Activated naive CD8-positive, alpha-beta T cell (primary cell): ENCODE measurements at regions not wholly inside any gene's neighbourhood (a gene's known extent, or its start where the extent isn't known, plus 50 kb on each side); places are given as distances from the start of the nearest gene placed in this dataset.
A peak's percentile ranks its signal among the peaks of the same experiment; 100 is the strongest.
"Not testable (repeated sequence)": the region's sequence is repeated elsewhere in the genome, so short reads cannot be mapped to it uniquely, and the experiment has no call there.

Source experiments
- H3K27ac Mint-ChIP-seq: one replicate; pipeline ENCODE4 v1.8.0; 2021; ENCODE audit warnings: mixed read lengths
- H3K27me3 Mint-ChIP-seq: one replicate; pipeline ENCODE4 v1.8.0; 2021; ENCODE audit warnings: mixed read lengths
- H3K36me3 Mint-ChIP-seq: one replicate; pipeline ENCODE4 v1.8.0; 2021; ENCODE audit warnings: mixed read lengths
- H3K4me1 Mint-ChIP-seq: one replicate; pipeline ENCODE4 v1.8.0; 2021; ENCODE audit warnings: low read depth, mixed read lengths
- H3K4me3 Mint-ChIP-seq: one replicate; pipeline ENCODE4 v1.8.0; 2021; ENCODE audit warnings: mild to moderate bottlenecking, mixed read lengths
- H3K9me3 Mint-ChIP-seq: one replicate; pipeline ENCODE4 v1.8.0; 2021; ENCODE audit warnings: low read depth, mixed read lengths

DNA sequence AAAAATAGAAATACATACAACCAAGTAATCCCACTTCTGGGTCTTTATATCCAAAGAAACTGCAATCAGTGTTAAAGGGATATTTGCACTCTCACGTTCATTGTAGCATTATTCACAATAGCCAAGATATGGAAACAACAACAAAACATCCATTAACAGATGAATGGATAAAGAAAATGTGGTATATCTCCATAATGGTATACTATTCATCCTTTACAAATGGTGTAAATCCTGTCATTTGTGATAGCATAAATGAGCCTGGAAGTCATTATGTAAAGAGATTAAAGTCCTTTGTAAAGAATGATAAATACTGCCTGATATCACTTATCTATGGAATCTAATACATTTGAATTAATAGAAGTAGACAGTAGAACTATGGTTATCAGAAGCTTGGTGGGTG is 327.7 kb downstream of the UTRN start:
- no peak overlapping the region for H3K4me3 Mint-ChIP-seq
- H3K9me3 Mint-ChIP-seq: no peaks in the 10 kb centered on the region
- peaks cover 20% of the 10 kb centered on the region for H3K36me3 Mint-ChIP-seq
- H3K27me3 Mint-ChIP-seq: no peaks in the 10 kb centered on the region
- peaks cover 39% of the 10 kb centered on the region for H3K4me1 Mint-ChIP-seq
- no peak overlapping the region for H3K27ac Mint-ChIP-seq

- peaks cover 29% of the 10 kb centered on the region for H3K4me1 Mint-ChIP-seq
- no peaks in the 10 kb centered on the region for H3K27me3 Mint-ChIP-seq
- peaks cover 11% of the 10 kb centered on the region for H3K36me3 Mint-ChIP-seq
Observed at GRCh38 chr6:144613859-144614258, 328.7 kb downstream of the UTRN start.

GRCh38 chr6:144615870-144616269 is 330.7 kb downstream of the UTRN start:
- Mint-ChIP-seq H3K27me3 (no peaks in the 10 kb centered on the region), H3K27ac (no peak overlapping the region), H3K9me3 (no peaks in the 10 kb centered on the region), H3K4me1 (peaks cover 29% of the 10 kb centered on the region), H3K36me3 (peaks cover 8% of the 10 kb centered on the region), H3K4me3 (no peak overlapping the region)

More at GRCh38 chr6:144613859-144614258, 328.7 kb downstream of the UTRN start:
- H3K4me3 Mint-ChIP-seq: no peak overlapping the region
- no peak overlapping the region for H3K27ac Mint-ChIP-seq
- H3K9me3 Mint-ChIP-seq: no peaks in the 10 kb centered on the region

DNA sequence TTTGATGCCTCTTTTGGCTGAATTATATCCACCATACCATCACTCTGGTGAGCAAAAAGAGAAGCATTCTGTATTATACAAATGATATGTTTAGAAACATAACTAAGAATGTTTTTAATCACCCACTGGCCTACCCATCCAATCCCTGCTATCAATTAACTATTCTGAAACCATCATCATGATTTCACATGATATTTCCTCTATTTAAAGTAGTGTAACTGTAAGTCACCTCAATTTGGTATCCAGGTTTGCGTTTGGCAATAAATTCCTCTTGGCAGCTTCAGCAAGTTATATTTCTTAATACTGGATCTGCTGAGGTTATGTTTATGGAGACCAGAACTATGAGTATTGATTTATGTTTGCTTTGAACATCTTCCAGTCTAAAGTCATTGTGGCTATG is 332.1 kb downstream of the UTRN start:
- H3K4me1 Mint-ChIP-seq: peaks cover 29% of the 10 kb centered on the region
- H3K4me3 Mint-ChIP-seq: no peak overlapping the region
- H3K36me3 Mint-ChIP-seq: peaks cover 8% of the 10 kb centered on the region
- no peaks in the 10 kb centered on the region for H3K9me3 Mint-ChIP-seq
- H3K27ac Mint-ChIP-seq: no peak overlapping the region
- no peaks in the 10 kb centered on the region for H3K27me3 Mint-ChIP-seq

DNA sequence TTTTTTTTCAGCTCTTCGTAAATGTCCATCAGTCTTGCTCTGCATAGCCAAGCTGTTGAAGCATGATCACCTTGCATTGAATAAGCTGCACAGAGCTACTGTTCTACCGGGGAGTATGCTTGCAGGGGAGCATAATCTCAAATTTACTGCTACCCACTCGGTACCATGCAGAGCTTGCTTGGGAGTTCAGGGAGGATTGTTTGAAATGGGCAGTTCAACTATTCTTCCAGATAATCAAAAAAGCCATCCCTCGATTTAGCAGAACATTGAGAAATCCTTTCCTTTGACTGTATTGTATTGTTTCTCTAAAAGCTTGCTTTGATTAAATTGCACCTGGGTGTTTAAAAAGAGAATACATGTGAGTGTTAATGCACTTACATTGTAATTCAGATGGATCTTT is 332.6 kb downstream of the UTRN start:
- no peak overlapping the region for H3K4me3 Mint-ChIP-seq
- no peak overlapping the region for H3K27ac Mint-ChIP-seq
- peaks cover 25% of the 10 kb centered on the region for H3K4me1 Mint-ChIP-seq
- H3K9me3 Mint-ChIP-seq: no peaks in the 10 kb centered on the region
- H3K27me3 Mint-ChIP-seq: no peaks in the 10 kb centered on the region
- peaks cover 8% of the 10 kb centered on the region for H3K36me3 Mint-ChIP-seq

DNA sequence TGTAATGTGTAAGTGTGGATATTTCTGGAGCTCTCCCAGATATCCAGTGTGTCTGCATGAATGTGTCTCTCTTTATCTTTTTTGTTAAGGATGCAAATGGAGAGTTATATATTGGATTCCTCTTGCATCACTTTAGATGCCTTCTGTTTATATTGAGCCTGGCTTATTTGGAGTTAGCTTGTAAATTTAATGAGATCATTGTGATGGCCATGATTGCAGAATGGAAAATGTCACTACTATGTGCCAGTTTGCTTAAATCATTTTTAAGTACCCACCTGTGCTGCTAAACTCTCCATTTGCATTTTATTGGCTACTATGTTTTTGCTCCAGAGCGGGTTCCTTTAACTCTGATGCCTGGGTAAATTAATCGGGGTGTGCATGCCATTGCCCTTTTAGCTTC is 334.8 kb downstream of the UTRN start:
- Mint-ChIP-seq H3K36me3 (peaks cover 10% of the 10 kb centered on the region), H3K27me3 (no peaks in the 10 kb centered on the region), H3K27ac (no peak overlapping the region), H3K9me3 (no peaks in the 10 kb centered on the region), H3K4me3 (no peak overlapping the region), H3K4me1 (peaks cover 14% of the 10 kb centered on the region)

- H3K27ac Mint-ChIP-seq: no peak overlapping the region
Observed at GRCh38 chr6:144621332-144621731, 336.2 kb downstream of the UTRN start.

DNA sequence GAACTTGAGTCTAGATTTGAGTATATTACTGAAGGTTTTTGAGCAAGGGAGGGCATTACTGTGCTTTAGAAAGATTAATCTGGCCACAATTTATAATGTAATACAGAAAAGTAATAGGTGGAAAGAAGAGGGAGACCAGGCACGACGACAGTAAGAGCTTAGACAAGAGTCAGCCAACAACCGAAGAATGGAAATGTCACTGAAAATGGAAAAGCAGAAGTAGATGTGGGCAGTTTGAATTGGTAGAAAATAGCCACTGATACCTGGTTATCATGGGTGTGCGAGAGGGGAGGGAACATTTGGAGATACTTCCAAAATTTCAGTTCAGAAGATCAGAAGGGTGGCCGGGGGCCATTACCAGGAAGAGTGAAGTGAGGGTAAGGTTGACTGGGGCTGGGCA is 339.1 kb downstream of the UTRN start:
- H3K27ac Mint-ChIP-seq: no peak overlapping the region
- no peaks in the 10 kb centered on the region for H3K9me3 Mint-ChIP-seq
- H3K36me3 Mint-ChIP-seq: peaks cover 5% of the 10 kb centered on the region
- H3K4me3 Mint-ChIP-seq: no peak overlapping the region
- H3K27me3 Mint-ChIP-seq: no peaks in the 10 kb centered on the region
- H3K4me1 Mint-ChIP-seq: peaks cover 12% of the 10 kb centered on the region

More at GRCh38 chr6:144621332-144621731, 336.2 kb downstream of the UTRN start:
- H3K9me3 Mint-ChIP-seq: no peaks in the 10 kb centered on the region
- H3K4me3 Mint-ChIP-seq: no peak overlapping the region
- H3K36me3 Mint-ChIP-seq: peaks cover 8% of the 10 kb centered on the region
- H3K27me3 Mint-ChIP-seq: no peaks in the 10 kb centered on the region
- H3K4me1 Mint-ChIP-seq: peaks cover 17% of the 10 kb centered on the region

- H3K4me3 Mint-ChIP-seq: no peak overlapping the region
- peak overlapping the region; percentile 31 for H3K27ac Mint-ChIP-seq
- peaks cover 12% of the 10 kb centered on the region for H3K4me1 Mint-ChIP-seq
- no peaks in the 10 kb centered on the region for H3K27me3 Mint-ChIP-seq
- H3K9me3 Mint-ChIP-seq: no peaks in the 10 kb centered on the region
- peaks cover 9% of the 10 kb centered on the region for H3K36me3 Mint-ChIP-seq
Observed at GRCh38 chr6:144624716-144625115, 339.6 kb downstream of the UTRN start.

GRCh38 chr6:144630857-144631256 is 345.7 kb downstream of the UTRN start:
- Mint-ChIP-seq H3K4me3 (no peak overlapping the region), H3K27me3 (no peaks in the 10 kb centered on the region), H3K9me3 (no peaks in the 10 kb centered on the region), H3K4me1 (peaks cover 13% of the 10 kb centered on the region), H3K27ac (no peak overlapping the region), H3K36me3 (peaks cover 9% of the 10 kb centered on the region)

DNA sequence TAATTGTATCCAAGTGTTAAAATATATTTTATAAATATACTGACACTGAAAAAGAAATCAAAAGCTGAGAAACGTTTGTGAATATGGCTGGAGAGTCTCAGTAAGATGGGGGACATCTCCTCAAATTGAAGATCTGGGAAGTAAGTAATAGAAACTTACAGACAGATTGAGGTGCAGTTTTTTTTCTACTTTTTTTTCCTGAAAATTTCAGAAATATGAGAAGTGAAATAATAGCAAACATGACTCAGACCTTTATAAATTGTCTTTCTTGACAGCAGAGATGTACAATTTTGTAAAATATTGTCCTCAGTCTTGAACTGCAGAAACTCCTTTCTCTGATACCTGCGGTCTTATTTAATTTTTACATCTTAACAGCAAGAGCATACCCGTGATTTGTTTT is 347.1 kb downstream of the UTRN start:
- Mint-ChIP-seq H3K27me3 (no peaks in the 10 kb centered on the region), H3K27ac (no peak overlapping the region), H3K4me1 (peaks cover 13% of the 10 kb centered on the region), H3K4me3 (no peak overlapping the region), H3K36me3 (peaks cover 11% of the 10 kb centered on the region), H3K9me3 (no peaks in the 10 kb centered on the region)

DNA sequence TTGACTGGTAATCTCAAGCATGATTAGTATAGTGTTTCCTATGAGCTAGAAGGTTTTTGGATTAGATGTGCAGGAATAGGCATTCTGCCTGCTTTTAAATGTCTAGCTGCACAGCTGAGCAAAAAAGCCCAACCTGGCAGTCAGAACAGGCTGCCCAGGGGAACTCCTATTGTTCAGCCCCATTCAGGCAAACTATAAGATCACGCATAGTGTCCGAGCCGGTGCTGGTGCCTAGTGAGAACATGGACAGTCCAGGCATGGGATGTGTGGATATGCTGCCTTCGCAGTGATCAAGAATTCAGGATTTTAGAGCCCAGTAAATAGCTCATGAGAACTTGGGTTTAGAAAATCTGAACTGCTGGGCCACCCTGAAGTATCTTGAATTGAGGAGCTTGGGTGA is 348.8 kb downstream of the UTRN start:
- Mint-ChIP-seq H3K9me3 (no peaks in the 10 kb centered on the region), H3K27ac (no peak overlapping the region), H3K27me3 (no peaks in the 10 kb centered on the region), H3K36me3 (peaks cover 11% of the 10 kb centered on the region), H3K4me3 (no peak overlapping the region), H3K4me1 (peaks cover 12% of the 10 kb centered on the region)

DNA sequence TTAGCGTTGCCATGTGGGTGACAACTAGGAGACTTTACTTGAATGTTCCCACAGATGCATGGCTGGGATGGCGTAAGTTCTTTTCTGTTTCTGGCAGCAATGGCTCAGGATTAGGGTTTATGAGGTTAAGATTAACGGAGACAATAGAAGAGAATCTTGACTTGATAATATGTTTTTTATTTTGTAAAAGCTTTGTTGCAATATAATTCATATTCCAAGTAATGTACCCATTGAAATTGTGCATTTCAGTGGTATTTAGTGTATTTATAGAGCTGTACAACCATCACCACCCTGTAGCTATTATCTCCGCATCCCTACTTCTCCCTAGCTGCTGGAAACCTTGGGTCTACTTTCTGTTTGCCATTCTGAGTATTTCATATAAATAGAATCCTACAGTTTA is 349.2 kb downstream of the UTRN start:
- H3K4me3 Mint-ChIP-seq: no peak overlapping the region
- no peaks in the 10 kb centered on the region for H3K9me3 Mint-ChIP-seq
- peaks cover 9% of the 10 kb centered on the region for H3K36me3 Mint-ChIP-seq

GRCh38 chr6:144635051-144635450 is 349.9 kb downstream of the UTRN start:
- no peaks in the 10 kb centered on the region for H3K27me3 Mint-ChIP-seq
- H3K4me1 Mint-ChIP-seq: peaks cover 17% of the 10 kb centered on the region
- H3K4me3 Mint-ChIP-seq: no peak overlapping the region
- H3K36me3 Mint-ChIP-seq: peaks cover 6% of the 10 kb centered on the region
- no peaks in the 10 kb centered on the region for H3K9me3 Mint-ChIP-seq
- no peak overlapping the region for H3K27ac Mint-ChIP-seq

More for the DNA sequence above, 349.2 kb downstream of the UTRN start:
- H3K27me3 Mint-ChIP-seq: no peaks in the 10 kb centered on the region
- H3K4me1 Mint-ChIP-seq: peaks cover 15% of the 10 kb centered on the region
- H3K27ac Mint-ChIP-seq: no peak overlapping the region

- H3K36me3 Mint-ChIP-seq: not testable (repeated sequence)
Observed at GRCh38 chr6:144636025-144636424, 350.9 kb downstream of the UTRN start.

GRCh38 chr6:144637541-144637940 is 352.4 kb downstream of the UTRN start:
- H3K9me3 Mint-ChIP-seq: no peaks in the 10 kb centered on the region
- H3K4me3 Mint-ChIP-seq: no peak overlapping the region
- H3K4me1 Mint-ChIP-seq: peaks cover 13% of the 10 kb centered on the region
- H3K27me3 Mint-ChIP-seq: no peaks in the 10 kb centered on the region
- no peak overlapping the region for H3K27ac Mint-ChIP-seq
- peaks cover 2% of the 10 kb centered on the region for H3K36me3 Mint-ChIP-seq

More at GRCh38 chr6:144636025-144636424, 350.9 kb downstream of the UTRN start:
- H3K4me3 Mint-ChIP-seq, H3K27ac Mint-ChIP-seq, H3K9me3 Mint-ChIP-seq, H3K27me3 Mint-ChIP-seq: not testable (repeated sequence)
- H3K4me1 Mint-ChIP-seq: peaks cover 14% of the 10 kb centered on the region
